GM10266 (cell line): ENCODE measurements at regions not wholly inside any gene's neighbourhood (a gene's known extent, or its start where the extent isn't known, plus 50 kb on each side); places are given as distances from the start of the nearest gene placed in this dataset.

Experiments
- DNase-seq: peaks from one replicate; pipeline ENCODE4 v3.0.0; 2012; ENCODE audit errors: extremely low spot score
- TF ChIP-seq, protein P1 (sequence below): IDR thresholded peaks from 2 replicates; pipeline ENCODE4 v1.5.1; 2012; ENCODE audit warnings: mild to moderate bottlenecking, low read depth; ENCODE audit not compliant: control insufficient read depth, insufficient read depth; ENCODE audit errors: missing control alignments

- TF ChIP-seq, protein P1, sequence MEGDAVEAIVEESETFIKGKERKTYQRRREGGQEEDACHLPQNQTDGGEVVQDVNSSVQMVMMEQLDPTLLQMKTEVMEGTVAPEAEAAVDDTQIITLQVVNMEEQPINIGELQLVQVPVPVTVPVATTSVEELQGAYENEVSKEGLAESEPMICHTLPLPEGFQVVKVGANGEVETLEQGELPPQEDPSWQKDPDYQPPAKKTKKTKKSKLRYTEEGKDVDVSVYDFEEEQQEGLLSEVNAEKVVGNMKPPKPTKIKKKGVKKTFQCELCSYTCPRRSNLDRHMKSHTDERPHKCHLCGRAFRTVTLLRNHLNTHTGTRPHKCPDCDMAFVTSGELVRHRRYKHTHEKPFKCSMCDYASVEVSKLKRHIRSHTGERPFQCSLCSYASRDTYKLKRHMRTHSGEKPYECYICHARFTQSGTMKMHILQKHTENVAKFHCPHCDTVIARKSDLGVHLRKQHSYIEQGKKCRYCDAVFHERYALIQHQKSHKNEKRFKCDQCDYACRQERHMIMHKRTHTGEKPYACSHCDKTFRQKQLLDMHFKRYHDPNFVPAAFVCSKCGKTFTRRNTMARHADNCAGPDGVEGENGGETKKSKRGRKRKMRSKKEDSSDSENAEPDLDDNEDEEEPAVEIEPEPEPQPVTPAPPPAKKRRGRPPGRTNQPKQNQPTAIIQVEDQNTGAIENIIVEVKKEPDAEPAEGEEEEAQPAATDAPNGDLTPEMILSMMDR, result no peak
- no peak for DNase-seq
Measured at GRCh38 chr6:98203170-98203806, 631.1 kb upstream of the POU3F2 start.

GRCh38 chr6:98212468-98212867 lies 621.9 kb upstream of the POU3F2 start:
- TF ChIP-seq, protein P1, result no peak

GRCh38 chr6:98215531-98215930 lies 618.8 kb upstream of the POU3F2 start:
- TF ChIP-seq, protein P1, result no peak
- no peak for DNase-seq

More at GRCh38 chr6:98212468-98212867, 621.9 kb upstream of the POU3F2 start:
- DNase-seq, result no peak

DNA sequence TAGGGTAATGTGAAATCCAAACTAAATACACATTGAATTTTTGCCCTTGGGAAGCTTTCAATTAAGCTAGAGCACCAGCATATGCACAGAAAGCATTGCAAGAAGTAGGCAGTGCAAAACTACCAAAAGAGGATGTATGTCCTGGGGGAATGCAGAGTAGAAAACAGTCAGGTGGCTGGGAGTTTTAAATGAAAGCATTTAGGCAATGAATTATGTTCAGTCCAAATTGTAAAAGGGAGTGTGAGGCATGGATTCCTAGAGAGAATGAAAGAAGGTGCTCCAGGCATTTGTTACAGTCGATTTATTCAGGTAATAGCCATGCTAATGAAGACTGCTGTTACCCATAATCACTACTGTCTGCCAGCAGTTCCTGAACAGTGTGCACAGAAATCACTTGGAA lies 604.1 kb upstream of the POU3F2 start:
- TF ChIP-seq, protein P1, result no peak
- no peak for DNase-seq

GRCh38 chr6:98239057-98239456 lies 595.3 kb upstream of the POU3F2 start:
- no peak for DNase-seq
- TF ChIP-seq, protein P1, result no peak

GRCh38 chr6:98241630-98242029 lies 592.7 kb upstream of the POU3F2 start:
- no peak for DNase-seq
- TF ChIP-seq, protein P1, result no peak

DNA sequence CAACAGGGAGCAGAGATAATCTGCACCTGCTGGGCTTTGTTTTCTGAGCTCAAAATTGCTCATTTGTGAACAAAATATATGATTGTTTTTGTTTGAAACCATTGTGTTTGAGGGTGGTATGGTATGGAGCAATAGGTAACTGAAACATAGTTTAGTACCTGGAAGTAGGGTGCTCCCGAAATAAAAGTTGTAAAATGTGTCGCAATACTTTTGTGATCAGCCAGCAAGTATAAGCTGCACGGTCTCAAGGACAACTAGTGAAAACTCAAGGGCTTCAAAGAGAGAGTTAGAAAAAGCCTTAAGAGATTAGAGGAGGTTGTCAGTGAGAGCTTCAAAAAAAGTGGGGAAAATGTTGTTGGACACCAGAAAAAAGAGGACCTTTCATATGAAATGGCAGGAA lies 579.8 kb upstream of the POU3F2 start:
- TF ChIP-seq, protein P1, result no peak
- no peak for DNase-seq
